Ascending aorta (tissue), 2 donors: ENCODE measurements at regions not wholly inside any gene's neighbourhood (a gene's known extent, or its start where the extent isn't known, plus 50 kb on each side); places are given as distances from the start of the nearest gene placed in this dataset.

Experiments used
- DNase-seq, 2 donors: peaks; one replicate each; pipeline ENCODE4 v3.0.0-alpha.2; 2019; ENCODE audit warnings: low spot score in 2 of 2
- H3K27ac ChIP-seq, 2 donors: fragments of 200-600 bp; sonication (generic); one replicate each; pipeline ENCODE4 v1.5.1; 2016 to 2017; ENCODE audit warnings: mild to moderate bottlenecking in 1 of 2
- H3K27me3 ChIP-seq: fragments of 200-600 bp; sonication (generic); one replicate; pipeline ENCODE4 v1.5.1; 2017
- H3K36me3 ChIP-seq, 2 donors: fragments of 200-600 bp; sonication (generic); one replicate each; pipeline ENCODE4 v1.5.1; 2016
- H3K4me1 ChIP-seq, 2 donors: fragments of 200-600 bp; sonication (generic); one replicate each; pipeline ENCODE4 v1.5.1; 2016 to 2017; ENCODE audit warnings: mild to moderate bottlenecking in 1 of 2
- H3K4me3 ChIP-seq, 2 donors: fragments of 200-600 bp; sonication (generic); one replicate each; pipeline ENCODE4 v1.5.1; 2016 to 2017; ENCODE audit warnings: mild to moderate bottlenecking in 1 of 2
- H3K9me3 ChIP-seq, 2 donors: fragments of 200-600 bp; sonication (generic); one replicate each; pipeline ENCODE4 v1.5.1; 2016
- intact Hi-C: fragments of 100-400 bp; cut with DNase I; formaldehyde crosslinking; loops from one replicate; pipeline ENCODE4 v1.15.1; 2023
- TF ChIP-seq, protein P1 (sequence below), 3 experiments: fragments of 200-600 bp in 2 of 3; fragments of 450-650 bp in 1 of 3; sonication (generic) in 2 of 3; IDR thresholded peaks; one replicate each; pipeline ENCODE4 v1.5.1; 2016 to 2019; ENCODE audit warnings: antibody characterized with exemption in 3 of 3, mild to moderate bottlenecking in 1 of 3, moderate library complexity in 1 of 3

DNA sequence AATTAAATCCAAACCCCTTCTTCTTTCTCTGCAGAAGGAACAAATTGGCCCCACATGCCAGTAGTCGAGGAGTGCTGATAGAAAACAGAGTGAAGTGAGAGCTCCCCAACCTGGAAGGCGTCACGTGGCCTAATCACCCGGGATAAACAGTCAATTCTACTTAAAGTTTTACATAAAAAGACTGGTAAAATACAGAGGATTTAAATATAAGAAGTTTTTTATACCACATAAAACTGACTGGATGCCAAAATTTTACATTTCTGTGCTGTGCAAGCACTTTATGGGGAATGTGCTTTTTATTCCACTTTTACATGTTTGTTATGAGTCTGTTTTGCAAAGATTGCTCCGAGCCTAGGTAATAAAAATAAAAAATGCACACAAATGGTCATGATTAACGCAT, 1586.8 kb upstream of the ACVR2A start:
- H3K36me3 ChIP-seq = no peaks in the 10 kb centered on the region
- DNase-seq = no peak
- H3K27ac ChIP-seq = no peak overlapping the region
- no peaks in the 10 kb centered on the region for H3K27me3 ChIP-seq
- H3K4me1 ChIP-seq = no peaks in the 10 kb centered on the region
- H3K4me3 ChIP-seq = no peak overlapping the region
- TF ChIP-seq, protein P1, sequence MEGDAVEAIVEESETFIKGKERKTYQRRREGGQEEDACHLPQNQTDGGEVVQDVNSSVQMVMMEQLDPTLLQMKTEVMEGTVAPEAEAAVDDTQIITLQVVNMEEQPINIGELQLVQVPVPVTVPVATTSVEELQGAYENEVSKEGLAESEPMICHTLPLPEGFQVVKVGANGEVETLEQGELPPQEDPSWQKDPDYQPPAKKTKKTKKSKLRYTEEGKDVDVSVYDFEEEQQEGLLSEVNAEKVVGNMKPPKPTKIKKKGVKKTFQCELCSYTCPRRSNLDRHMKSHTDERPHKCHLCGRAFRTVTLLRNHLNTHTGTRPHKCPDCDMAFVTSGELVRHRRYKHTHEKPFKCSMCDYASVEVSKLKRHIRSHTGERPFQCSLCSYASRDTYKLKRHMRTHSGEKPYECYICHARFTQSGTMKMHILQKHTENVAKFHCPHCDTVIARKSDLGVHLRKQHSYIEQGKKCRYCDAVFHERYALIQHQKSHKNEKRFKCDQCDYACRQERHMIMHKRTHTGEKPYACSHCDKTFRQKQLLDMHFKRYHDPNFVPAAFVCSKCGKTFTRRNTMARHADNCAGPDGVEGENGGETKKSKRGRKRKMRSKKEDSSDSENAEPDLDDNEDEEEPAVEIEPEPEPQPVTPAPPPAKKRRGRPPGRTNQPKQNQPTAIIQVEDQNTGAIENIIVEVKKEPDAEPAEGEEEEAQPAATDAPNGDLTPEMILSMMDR (IDR thresholded peaks at IDR 0.05) = no peak
- intact Hi-C loops = no loop called here
- no peaks in the 10 kb centered on the region for H3K9me3 ChIP-seq

DNA sequence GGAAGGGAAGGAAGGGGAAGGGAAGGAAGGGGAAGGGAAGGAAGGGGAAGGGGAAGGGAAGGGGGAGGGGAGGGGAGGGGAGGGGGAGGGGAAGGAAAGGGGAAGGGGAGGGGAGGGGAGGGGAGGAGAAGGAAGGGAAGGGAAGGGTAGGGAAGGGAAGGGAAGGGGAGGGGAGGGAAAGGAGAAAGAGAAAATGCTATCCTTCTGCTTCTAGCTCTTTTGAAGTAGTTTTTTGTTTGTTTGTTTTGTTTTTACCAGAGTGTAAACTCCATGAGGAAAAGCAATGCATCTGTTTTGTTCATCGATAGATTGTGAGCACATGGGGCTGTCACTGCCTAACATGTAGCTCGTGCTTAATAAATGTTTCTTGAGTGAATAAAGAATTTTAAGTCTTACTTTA, 1592.7 kb upstream of the ACVR2A start:
- no peak overlapping the region for H3K4me3 ChIP-seq
- intact Hi-C loops = no loop called here
- H3K36me3 ChIP-seq = no peaks in the 10 kb centered on the region
- H3K4me1 ChIP-seq = no peaks in the 10 kb centered on the region
- no peaks in the 10 kb centered on the region for H3K9me3 ChIP-seq
- H3K27me3 ChIP-seq = no peaks in the 10 kb centered on the region
- TF ChIP-seq, protein P1 (IDR thresholded peaks at IDR 0.05) = no peak
- DNase-seq = no peak
- H3K27ac ChIP-seq = no peak overlapping the region

DNA sequence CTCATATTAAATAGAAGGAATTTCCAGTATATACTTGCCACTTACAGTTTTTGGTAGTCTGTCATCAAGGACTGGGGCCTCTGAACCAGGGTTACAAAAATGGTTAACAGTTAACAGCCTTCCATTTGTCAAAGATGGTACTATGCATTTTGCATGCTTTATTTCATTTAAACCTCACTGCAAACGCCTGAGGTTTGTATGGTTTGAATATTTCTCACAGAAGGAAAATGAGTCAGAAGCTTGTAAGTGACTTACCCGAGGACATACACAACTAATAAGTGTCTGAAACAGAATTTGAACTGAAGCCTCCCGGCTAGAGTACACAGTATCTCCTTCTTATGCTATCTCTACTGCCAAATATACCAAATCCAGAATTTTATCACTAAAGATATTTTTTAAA, 1593.5 kb upstream of the ACVR2A start:
- H3K27me3 ChIP-seq = no peaks in the 10 kb centered on the region
- H3K9me3 ChIP-seq = no peaks in the 10 kb centered on the region
- H3K4me3 ChIP-seq = no peak overlapping the region
- TF ChIP-seq, protein P1 (IDR thresholded peaks at IDR 0.05) = no peak
- DNase-seq = no peak
- intact Hi-C loops = no loop called here
- H3K4me1 ChIP-seq = no peaks in the 10 kb centered on the region
- no peak overlapping the region for H3K27ac ChIP-seq
- no peaks in the 10 kb centered on the region for H3K36me3 ChIP-seq

DNA sequence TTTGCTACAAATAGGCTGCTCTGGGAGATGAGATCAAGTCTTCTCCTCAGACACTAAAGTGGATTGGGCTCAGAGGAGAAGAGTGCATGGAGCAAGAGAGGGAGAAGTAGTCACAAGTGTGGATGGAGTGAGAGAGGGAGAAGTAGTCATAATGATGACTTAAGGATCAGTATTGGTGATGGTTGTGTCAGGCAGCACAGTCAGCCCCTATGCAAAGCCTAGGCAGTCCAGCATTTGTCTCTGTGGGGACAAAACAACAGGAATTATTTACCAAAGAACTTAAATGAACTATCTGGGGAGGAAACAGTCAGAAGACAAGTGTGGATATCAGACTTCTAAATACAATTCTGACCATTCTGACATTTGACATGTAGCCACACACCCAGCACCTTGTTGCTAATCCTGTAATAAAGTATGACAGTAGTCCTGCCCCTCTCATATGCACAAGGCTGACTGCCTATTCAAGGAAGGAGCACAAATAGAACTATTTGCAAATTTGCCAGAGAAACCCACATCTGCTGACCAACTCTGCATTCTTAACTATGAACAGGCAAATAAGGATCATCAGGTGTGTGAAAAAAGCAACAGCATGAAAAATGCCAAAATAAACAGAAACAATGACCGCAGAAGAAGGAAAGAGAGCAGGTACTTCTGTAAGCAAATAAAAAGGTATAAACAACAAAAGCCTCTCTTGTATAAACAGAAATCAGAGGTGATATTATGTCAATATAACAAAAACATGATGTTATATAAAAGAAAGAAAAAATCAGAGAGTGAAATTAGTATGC, 1597.9 kb upstream of the ACVR2A start:
- Histone ChIP-seq H3K4me1 (no peaks in the 10 kb centered on the region), H3K4me3 (no peak overlapping the region), H3K9me3 (no peaks in the 10 kb centered on the region), H3K36me3 (no peaks in the 10 kb centered on the region), H3K27ac (no peak overlapping the region), H3K27me3 (no peaks in the 10 kb centered on the region)
- TF ChIP-seq, protein P1 (IDR thresholded peaks at IDR 0.05) = no peak
- DNase-seq = no peak
- intact Hi-C loops = no loop called here

DNA sequence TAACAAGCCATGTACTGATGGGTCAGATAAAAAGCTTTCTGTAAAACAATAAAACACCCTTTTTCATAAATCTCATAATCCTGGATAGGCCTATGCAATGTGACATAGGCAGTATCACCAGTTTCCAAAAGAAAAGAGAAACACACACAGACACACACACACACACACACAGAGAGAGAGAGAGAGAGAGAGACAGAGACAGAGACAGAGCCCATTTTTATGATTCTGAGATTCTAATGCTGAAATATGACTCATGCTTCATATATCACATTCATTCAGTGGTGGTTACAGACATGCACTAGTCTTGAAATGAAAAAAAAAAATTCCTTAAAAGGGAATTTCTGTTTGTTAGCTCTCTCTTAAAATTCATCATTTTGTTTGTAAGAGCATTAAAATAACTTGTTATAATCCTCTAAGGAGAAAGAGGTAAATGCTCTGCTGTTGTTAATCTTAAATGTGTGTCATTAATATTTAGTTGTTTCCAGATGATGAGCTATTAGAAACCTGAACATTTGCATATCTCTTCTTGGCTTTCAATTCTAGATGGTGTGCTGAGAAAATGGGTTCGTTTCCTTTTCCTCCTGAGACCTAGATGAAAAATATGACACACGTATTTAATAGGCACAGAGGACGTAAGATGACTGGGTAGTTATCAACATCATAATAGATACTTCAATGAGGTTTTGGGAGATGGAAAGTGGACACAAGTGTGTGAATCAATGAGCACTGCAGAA, 1598.7 kb upstream of the ACVR2A start:
- intact Hi-C loops = no loop called here
- H3K9me3 ChIP-seq = no peaks in the 10 kb centered on the region
- H3K36me3 ChIP-seq = no peaks in the 10 kb centered on the region
- H3K4me1 ChIP-seq = no peaks in the 10 kb centered on the region
- H3K27ac ChIP-seq = no peak overlapping the region
- no peak overlapping the region for H3K4me3 ChIP-seq
- TF ChIP-seq, protein P1 (IDR thresholded peaks at IDR 0.05) = no peak
- no peaks in the 10 kb centered on the region for H3K27me3 ChIP-seq
- DNase-seq = no peak
